GM18873 (cell line): ENCODE measurements at regions not wholly inside any gene's neighbourhood (a gene's known extent, or its start where the extent isn't known, plus 50 kb on each side); places are given as distances from the start of the nearest gene placed in this dataset.

Experiments
- ATAC-seq: cut with Tn5 transposase; IDR thresholded peaks from one replicate; pipeline ENCODE4 v1.9.1; 2021; ENCODE audit warnings: mild to moderate bottlenecking, moderate library complexity, moderate number of reproducible peaks; ENCODE audit not compliant: unreplicated experiment, low FRiP score

- no peak for ATAC-seq
Observed at GRCh38 chr14:98085751-98086150, 1186.2 kb downstream of the BCL11B start.

- ATAC-seq, result no peak
Observed at GRCh38 chr14:98093111-98093510, 1178.9 kb downstream of the BCL11B start.

- ATAC-seq, result no peak
Observed at GRCh38 chr14:98099527-98099926, 1172.5 kb downstream of the BCL11B start.

- no peak for ATAC-seq
Observed at GRCh38 chr14:98101323-98101722, 1170.7 kb downstream of the BCL11B start.

- no peak for ATAC-seq
Observed at GRCh38 chr14:98103705-98104104, 1168.3 kb downstream of the BCL11B start.

GRCh38 chr14:98109326-98109725, 1162.7 kb downstream of the BCL11B start:
- no peak for ATAC-seq

GRCh38 chr14:98112194-98112780, 1159.7 kb downstream of the BCL11B start:
- ATAC-seq, result no peak

GRCh38 chr14:98114122-98114895, 1157.7 kb downstream of the BCL11B start:
- ATAC-seq, result no peak

GRCh38 chr14:98114946-98115345, 1157.1 kb downstream of the BCL11B start:
- ATAC-seq, result no peak

- no peak for ATAC-seq
Observed at GRCh38 chr14:98118749-98119148, 1153.2 kb downstream of the BCL11B start.

GRCh38 chr14:98119739-98120138, 1152.3 kb downstream of the BCL11B start:
- no peak for ATAC-seq

GRCh38 chr14:98120831-98121464, 1151.0 kb downstream of the BCL11B start:
- ATAC-seq, result no peak

GRCh38 chr14:98122527-98122926, 1149.5 kb downstream of the BCL11B start:
- ATAC-seq, result no peak

- ATAC-seq, result no peak
Observed at GRCh38 chr14:98130691-98131090, 1141.3 kb downstream of the BCL11B start.

GRCh38 chr14:98131406-98131805, 1140.6 kb downstream of the BCL11B start:
- no peak for ATAC-seq

GRCh38 chr14:98133806-98134205, 1138.2 kb downstream of the BCL11B start:
- ATAC-seq, result no peak

GRCh38 chr14:98136012-98136789, 1135.8 kb downstream of the BCL11B start:
- no peak for ATAC-seq

- ATAC-seq, result no peak
Observed at GRCh38 chr14:98137131-98138025, 1134.6 kb downstream of the BCL11B start.

- ATAC-seq, result no peak
Observed at GRCh38 chr14:98138666-98139065, 1133.3 kb downstream of the BCL11B start.
